OCI-M2 (cell line): ENCODE measurements at regions not wholly inside any gene's neighbourhood (a gene's known extent, or its start where the extent isn't known, plus 50 kb on each side); places are given as distances from the start of the nearest gene placed in this dataset.
A peak's percentile ranks its signal among the peaks of the same experiment; 100 is the strongest.

Experiments
- DNase-seq: peaks from one replicate; lab custom pipeline; 2025; ENCODE audit not compliant: unreplicated experiment; lab: John Stamatoyannopoulos, UW

DNA sequence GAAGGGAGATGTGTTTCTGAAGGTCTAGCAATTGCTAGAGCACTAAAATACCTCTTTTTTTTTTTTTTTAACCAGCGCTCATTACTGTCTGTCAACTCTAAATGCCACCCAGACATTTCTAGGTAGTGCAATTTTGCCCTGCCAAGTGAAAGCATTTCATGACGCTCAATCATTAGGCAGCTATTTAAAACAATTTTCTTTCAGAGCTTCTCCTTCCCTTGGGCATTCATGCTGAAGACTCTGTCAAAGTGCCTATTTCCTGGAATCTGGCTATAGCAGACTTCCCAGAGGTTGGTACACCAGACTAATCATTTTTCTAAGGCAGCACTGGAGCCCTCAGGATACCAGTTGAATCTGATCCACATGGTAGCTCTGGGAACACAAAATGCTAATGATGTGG, 97.0 kb upstream of the ANKRD55 start:
- DNase-seq: no peak

DNA sequence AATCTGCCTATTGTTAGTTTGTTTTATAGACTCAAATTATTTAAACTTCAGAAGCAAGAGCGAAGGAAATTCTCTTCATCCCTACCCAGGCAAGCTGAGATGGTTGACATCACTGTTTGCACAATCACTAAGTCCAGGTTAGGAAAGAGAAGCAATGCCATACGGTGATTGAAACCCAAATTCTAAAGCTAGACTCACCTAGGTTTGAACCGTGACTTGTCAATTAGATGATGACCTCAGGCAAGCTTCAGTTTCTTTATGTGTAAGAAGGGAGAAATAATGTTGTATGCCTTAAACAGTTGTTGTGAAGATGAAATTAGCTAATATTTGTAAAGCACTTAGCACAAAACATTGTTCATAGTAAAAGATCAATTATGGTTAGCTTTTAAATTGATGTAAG, 96.5 kb upstream of the ANKRD55 start:
- no peak for DNase-seq

DNA sequence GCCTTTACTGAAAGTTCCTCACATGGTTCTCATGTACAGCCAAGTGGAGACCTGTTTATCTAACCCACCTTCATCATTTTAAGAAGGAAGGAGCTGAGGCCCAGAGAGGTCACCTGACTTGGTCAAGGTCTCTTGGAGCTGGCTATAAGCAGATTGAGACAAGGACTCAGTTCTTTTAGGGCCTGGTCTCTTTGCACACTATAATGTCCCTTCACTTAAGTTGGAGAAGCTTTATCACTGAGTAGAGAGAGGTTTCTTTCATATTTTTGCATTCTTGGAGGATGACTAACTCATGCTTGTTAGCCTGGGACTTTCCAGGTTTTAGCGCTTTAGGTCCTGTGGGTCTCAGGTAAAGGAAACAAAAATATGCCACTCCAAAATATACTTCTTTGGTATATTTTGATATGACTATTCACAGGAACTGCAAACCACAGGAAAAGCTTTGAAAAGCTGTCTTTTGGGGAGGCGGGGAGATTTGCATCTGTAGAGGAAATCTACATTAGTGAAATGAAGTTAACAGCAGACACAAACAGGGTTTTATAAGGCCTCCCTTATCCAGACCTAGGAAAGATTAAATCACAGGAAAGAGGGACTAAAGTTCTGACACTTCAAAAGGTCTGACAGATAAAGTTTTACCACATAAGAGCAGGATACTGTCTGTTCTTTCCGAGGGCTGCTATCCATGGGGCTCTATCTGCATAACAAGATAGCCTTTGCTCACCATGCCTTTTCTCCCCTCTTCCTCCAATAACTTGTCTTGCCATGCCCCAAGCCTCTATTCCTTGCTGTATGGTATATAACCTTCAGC, 95.8 kb upstream of the ANKRD55 start:
- DNase-seq: no peak

DNA sequence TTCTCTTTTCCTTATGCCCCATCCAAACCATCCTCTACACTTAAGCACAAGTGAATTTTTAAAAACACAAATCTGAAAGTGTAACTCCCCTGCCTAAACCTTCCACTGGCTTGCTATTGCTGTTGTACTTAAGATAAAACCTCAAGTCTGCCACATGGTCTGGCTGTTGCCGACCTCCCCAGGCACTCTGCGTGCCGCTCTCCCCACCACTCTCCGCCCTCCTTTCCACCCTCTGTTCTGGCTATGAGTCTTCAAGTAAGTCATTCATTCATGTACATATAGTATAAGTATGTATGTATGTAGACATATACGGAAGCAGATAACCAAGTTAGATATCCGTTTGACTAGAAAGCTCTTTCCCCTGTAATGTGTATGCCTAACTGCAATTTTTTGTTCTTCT, 94.7 kb upstream of the ANKRD55 start:
- DNase-seq: no peak

DNA sequence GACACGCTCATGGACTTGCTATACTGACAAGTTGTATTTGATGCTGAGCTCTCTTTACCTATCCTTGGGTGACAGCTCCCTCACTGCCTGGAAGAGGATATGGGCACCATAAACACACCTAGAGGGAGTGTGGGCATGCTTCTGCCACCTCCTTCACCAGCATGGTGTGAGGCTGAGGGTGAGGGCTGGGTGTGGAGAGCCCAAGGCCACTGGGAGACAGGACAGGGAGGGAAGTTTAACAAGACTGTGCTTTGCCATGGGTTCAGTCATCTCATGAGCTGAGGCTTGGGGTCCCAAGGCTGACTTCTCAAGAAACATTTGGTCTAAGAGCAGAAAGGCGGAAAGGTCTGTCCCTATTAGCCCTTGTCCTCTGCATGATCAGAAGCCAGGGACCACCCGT, 93.6 kb upstream of the ANKRD55 start:
- DNase-seq: no peak

DNA sequence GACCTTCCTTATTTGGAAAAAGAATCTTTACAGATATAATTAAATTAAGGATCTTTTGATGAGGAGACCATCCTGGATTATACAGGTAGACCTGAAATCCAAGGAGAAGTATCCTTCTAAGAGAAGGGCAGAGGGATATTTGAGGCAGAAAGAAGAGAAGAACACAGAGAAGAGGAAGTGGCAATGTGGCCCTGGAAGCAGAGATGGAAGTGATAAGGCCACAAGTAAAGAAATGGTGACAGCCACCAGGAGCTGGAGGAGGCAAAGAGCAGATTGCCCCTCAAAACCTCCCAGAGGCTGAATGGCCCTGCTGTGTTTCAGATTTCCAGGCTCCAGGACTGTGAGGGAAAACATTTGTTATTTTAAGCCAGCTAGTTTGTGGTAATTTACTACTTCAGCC, 93.0 kb upstream of the ANKRD55 start:
- DNase-seq: no peak

DNA sequence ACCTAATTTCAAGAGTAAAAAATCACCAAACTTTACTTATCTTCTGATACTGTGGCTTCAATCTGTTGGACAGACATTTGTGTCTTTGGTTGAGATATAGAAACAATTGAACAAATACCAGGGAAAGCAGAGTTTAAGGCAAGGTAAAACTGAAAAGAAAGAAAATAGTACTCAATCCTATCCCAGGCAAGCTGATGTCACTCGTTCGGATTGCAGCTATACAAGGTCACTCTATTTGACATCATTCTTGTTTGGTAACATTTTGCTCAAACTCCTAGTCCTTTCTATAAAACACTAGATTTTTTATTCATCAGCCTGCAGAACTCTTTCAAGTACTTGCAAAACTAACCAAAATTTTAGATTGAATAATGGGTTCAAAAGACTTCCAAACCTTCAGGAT, 91.9 kb upstream of the ANKRD55 start:
- DNase-seq: no peak

DNA sequence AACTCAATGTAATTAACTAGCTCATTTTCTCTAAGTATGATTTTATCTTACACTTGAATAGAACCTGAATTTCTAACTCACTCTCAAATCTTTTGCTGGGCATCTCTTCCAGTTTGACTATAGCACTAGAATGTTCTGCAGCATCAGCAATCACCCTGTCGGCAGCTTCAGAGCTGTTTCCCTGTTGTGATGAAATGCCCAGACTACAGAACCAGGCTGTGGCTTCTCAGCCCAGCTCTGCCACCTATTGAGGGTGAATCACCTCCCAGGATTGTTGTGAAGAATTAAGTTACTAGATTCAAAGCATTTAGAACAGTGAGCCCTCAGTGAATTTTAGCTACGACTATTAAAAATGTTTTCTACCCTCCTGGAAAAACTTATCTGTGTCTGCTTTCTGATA, 90.4 kb upstream of the ANKRD55 start:
- DNase-seq: no peak

DNA sequence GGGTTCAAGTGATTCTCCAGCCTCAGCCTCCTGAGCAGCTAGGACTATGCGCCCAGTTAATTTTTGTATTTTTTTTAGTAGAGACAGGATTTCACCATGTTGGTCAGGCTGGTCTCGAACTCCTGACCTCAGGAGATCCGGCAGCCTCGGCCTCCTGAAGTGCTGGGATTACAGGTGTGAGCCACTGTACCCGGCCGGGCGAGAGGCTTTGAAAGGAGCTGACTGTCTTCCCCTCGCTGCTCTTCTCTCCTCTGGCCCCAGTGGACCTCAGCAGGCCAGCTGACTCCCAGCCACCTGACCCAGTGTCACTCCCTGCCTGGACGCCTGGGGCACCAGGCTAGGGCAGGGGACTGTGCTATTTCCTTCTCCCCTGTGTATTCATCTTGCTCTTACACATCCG, 89.5 kb upstream of the ANKRD55 start:
- DNase-seq: no peak

DNA sequence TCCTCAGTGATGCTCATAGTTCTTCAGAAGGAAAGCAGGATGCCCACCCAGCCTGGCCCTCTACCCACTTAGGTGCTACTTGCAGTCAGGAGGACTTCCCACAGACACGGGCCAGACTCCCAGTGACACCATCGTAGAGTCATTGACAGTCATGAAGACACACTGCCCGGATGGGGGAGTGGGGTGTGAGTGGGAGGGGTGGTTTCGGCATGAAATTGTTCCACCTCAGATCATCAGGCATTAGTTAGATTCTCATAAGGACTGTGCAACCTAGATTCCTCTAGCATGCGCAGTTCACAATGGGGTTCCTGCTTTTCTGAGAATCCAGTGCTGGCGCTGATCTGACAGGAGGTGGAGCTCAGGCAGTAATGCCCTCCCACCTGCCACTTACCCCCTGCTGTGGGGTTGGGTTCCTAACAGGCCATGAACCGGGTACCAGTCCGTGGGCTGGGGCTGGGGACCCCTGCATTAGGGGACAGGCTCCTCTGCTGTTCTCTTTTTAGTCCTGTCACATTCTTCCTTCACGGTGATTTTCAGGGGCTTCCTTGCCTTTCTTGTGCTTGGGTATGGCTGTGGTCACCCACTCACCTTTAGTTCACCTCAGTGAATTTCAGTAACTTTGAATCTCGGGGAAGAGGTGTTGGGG, 88.2 kb upstream of the ANKRD55 start:
- DNase-seq: no peak

DNA sequence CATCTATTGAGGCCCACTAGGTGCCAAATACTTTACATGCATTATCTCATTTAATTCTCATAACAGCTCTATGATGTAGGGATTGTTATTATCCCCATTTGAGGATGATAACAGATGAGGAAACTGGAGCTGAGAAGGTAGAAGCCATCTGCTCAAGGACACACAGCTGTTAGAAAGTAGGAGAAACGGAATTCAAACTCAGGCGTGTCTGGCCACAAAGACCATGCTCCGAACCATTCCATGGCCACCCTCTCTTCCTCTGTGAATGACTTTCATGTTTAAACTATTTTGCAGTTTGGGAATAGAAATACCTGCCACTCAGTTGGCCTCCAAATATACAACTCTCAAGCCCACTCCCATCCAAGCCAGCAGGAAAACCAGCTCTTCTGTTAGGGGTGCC, 87.6 kb upstream of the ANKRD55 start:
- no peak for DNase-seq

DNA sequence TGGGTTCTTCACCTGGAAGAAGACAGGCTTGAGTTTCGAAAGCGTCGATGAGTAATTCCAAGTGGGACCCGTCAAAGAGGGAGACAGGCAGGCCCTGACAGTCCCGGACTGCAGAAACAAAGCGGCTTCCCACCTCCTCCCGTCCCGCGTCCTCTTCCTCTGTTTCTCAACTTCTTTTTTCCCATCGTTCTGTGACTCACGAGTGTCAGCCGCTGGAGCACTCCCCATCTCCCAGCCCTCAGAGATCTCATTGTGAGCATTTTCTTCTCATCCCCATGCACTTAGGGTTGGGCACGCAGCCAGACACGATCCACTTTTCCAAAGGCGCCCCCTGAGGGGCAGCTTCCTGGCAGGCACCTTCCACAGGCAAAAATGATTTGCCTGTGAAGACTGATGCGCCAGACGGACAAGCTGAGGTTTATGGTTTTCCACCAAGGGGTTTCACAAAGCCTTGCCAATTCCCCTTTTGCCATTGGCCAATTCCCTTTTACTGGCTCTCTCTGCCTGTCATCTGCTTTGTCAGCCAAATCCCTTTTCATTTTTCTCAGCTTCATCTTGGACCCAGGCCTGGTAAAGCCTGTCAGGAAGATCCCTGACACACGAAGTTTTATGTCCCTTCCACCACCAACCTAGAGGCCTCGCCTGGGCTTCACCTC, 86.5 kb upstream of the ANKRD55 start:
- no peak for DNase-seq

DNA sequence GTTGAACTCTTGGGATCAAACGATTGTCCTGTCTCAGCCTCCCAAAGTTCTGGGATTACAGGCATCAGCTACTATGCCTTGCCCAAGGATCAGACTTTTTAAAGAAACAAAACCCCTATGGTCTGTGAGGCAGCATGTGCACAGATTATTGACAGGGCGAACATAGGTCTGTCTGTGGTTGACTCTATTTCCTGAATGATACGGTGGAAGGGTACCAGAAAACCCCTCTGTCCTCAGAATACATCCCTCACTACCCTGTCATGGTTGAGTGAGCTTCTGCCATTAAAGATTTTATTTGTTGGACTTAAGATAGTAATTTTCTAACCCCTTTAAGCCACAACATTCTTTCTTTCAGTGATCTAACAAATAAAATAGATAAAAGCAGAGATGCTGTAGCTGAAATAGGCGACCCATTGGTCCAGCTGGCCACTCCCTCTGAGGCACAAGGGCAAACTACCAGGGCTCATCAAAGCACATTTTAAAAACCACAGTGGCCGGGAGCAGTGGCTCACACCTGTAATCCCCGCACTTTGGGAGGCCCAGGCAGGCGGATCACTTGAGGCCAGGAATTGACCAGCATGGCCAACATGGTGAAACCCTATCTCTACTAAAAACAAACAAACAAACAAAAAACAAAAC, 84.9 kb upstream of the ANKRD55 start:
- DNase-seq: no peak

DNA sequence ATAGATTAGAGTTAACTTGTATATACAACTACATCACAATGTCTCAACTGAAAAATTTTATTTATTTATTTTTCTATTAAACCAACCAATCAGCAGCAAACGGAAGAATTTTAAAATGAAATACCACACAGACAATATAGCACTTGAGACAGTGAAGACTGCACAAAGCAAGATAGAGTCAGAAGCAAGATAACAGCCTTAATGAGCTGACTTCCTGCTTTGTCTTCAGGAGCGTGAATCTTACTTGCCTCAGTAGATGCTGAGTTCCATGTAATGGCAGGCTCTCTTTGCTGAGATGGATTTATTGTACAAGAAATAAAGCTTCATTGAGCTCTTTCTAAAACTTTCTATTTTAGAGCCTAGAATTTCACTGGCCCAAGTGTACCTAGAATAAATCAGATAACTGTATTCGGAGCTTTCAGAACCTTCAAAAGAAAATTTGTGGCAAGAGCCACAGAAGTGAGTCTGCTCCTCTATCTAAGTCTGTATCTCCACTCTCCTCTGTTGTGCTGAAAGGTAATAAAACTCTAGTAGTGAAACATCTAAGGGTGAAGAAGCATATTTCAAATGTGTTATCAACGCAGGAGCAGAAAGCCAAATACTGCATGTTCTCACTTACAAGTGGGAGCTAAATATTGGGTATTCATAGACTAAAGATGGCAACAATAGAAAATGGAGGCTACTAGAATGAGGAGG, 83.3 kb upstream of the ANKRD55 start:
- no peak for DNase-seq

DNA sequence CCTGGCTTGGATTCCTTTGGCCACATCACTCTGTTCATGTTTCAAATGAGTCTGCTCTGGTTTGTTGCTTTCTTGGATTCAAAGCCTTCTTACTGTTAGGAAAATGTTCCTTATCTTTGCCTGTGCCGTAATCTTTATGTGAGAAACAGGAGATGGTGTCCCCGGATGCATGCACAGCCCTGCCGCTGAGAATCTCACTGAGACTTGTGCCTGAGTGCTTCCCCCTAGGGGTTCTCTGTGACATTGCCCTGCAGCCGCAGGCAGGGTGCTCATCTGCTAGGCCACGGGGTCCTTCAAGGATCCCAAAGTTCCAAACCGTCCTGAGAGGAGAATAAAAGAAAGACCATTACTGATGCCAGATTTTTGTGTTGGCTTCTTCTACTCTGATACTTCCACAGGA, 81.4 kb upstream of the ANKRD55 start:
- no peak for DNase-seq

DNA sequence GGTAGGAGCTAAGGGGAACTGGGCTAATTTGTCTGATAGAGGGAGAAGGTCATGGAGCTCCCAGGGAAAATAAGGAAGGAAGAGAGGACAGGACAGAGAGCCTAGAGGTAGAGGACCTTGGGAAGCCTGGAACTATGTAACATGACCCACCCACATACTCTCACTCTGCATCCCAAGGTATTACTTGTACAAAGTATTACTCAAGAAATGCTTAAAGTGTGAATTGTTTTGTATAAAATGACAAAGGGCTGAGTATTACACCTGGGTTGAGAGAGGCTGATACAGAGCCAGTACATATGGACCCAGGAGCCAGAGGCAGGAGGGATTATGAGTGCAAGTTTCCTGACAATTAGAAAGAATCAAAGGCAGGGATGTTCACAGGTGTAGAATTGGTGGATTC, 80.5 kb upstream of the ANKRD55 start:
- DNase-seq: no peak

DNA sequence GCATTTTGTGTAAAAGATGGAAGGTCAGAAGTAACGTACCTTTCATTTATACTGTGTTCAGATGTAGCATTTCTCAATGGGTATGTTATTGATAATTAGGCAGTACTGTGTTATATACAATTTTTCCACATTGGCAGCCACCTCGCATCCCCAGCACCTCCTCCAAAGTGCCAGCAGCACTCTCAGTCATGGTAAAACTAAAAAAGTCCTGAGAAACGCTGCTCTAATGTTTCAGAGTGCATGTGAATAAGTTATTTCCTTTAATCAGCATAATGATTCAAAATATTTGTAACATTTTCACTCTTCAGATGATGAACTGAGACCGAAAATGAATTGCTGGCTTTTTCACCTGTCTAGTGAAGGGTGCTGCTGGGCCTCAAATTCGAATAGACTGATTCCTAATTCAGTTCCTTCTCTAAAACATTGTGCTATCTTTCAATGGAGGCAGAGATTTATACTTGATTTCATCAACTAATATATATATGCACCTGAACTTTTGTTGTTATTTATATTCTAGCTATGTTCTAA, 79.9 kb upstream of the ANKRD55 start:
- no peak for DNase-seq

DNA sequence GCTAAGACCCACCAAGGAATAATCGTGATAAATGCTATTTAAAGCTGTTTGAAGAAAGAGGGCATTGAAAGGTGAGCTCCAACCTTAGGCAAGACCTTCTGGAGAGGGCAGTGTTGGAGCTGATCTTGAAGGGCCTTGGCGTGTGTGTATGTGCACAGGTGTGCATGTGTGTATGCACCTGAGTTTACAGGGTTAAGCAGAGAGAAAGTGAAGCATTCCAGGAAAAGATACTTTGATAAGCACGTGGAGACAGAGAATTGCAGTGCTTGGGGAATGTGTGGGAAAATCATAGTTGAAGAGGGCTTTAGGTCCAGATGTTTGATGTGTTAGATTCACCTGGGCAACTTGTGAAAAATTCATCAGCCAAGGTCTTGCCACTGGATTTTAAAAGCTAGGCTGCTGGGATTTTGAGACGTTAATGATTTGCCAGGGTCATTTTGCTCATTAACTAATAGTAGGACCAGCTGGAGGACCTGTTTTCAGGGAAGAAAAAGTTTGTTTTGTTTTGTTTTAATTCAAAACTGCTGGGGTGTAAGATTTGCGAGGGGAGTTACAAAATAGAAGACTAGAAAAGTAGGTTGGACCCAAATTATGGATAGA, 78.3 kb upstream of the ANKRD55 start:
- no peak for DNase-seq

DNA sequence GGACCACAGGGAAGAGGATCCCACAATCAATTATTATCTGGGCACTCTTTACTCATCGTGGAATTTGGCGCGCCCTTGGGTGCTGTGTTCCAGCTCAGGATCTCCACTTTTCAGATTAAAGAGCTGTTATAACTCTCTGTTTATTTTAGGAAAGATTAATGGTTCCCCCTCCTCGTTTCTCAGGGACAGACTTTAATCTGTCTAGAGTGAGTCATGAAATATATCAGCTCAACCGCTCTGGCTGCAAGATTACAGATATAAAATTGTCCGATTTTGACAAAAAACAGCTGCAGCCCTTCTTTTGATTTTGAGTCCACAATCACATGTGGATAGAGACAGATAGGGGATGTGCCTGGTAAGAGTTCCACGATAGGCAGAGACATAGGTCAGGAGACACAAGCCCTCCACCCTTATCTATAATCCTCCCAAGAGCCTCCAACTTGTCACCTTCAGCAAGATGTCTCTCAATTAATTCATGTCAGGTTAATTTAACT, 77.6 kb upstream of the ANKRD55 start:
- DNase-seq: peak; percentile 63

DNA sequence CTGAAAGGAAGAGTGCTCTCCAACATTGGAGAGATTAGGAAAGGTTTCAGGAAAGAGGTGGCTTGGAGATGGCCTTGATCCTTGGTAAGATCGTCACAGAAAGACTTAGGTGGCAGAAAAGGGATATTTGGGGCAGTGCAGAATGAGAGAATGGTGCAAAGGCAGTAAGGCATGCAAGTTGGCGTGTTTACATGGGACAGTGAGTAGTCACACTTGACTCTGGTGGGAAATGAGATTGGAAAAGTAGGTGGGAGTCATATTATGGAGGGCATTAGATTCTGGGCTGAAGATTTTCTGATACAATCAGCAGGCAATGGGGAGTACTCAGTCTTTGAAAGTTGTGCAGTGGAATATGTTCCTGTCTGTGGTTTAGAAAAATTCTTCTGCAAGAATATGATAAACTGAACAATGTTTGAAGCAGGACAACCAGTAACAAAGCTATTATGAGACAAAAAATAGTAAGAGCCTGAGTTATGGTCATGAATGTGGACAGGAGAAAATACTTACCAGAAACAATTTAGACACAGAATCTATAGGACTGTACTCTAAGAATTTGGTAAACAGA, 76.2 kb upstream of the ANKRD55 start:
- DNase-seq: no peak
